ENCODE measurements at regions not wholly inside any gene's neighbourhood (a gene's known extent, or its start where the extent isn't known, plus 50 kb on each side); places are given as distances from the start of the nearest gene placed in this dataset.

- H3K4me1 ChIP-seq (ENCODE audit: control insufficient read depth in 3 of 3, insufficient read depth in 3 of 3, low read length in 3 of 3), result no peaks in the 10 kb centered on the region
- H3K27ac ChIP-seq (ENCODE audit: low read depth, low read length), result no peak overlapping the region
- H3K9me3 ChIP-seq (ENCODE audit: control insufficient read depth in 3 of 3, low read length in 3 of 3), result no peaks in the 10 kb centered on the region
- no peak overlapping the region for H3K9ac ChIP-seq (ENCODE audit: low read depth in 1 of 3, low read length in 3 of 3)
- H3K27me3 ChIP-seq (ENCODE audit: control insufficient read depth in 3 of 3, insufficient read depth in 3 of 3, low read length in 3 of 3), result no peaks in the 10 kb centered on the region
- no peak overlapping the region for H3K4me3 ChIP-seq (ENCODE audit: low read length in 3 of 3)
- no peaks in the 10 kb centered on the region for H3K36me3 ChIP-seq (ENCODE audit: control insufficient read depth in 3 of 3, insufficient read depth in 3 of 3, low read length in 3 of 3)
Observed at GRCh38 chr13:55792544-55793193, 1348.0 kb upstream of the PRR20A start.

GRCh38 chr13:55815458-55816033 lies 1325.2 kb upstream of the PRR20A start:
- Histone ChIP-seq H3K27me3 (ENCODE audit: control insufficient read depth in 3 of 3, insufficient read depth in 3 of 3, low read length in 3 of 3) (no peaks in the 10 kb centered on the region), H3K9me3 (ENCODE audit: control insufficient read depth in 3 of 3, low read length in 3 of 3) (no peaks in the 10 kb centered on the region), H3K4me1 (ENCODE audit: control insufficient read depth in 3 of 3, insufficient read depth in 3 of 3, low read length in 3 of 3) (no peaks in the 10 kb centered on the region), H3K27ac (ENCODE audit: low read depth, low read length) (no peak overlapping the region), H3K36me3 (ENCODE audit: control insufficient read depth in 3 of 3, insufficient read depth in 3 of 3, low read length in 3 of 3) (no peaks in the 10 kb centered on the region), H3K9ac (ENCODE audit: low read depth in 1 of 3, low read length in 3 of 3) (no peak overlapping the region), H3K4me3 (ENCODE audit: low read length in 3 of 3) (no peak overlapping the region)

- Histone ChIP-seq H3K9me3 (ENCODE audit: control insufficient read depth in 3 of 3, low read length in 3 of 3) (no peaks in the 10 kb centered on the region), H3K9ac (ENCODE audit: low read depth in 1 of 3, low read length in 3 of 3) (no peak overlapping the region), H3K27ac (ENCODE audit: low read depth, low read length) (no peak overlapping the region), H3K36me3 (ENCODE audit: control insufficient read depth in 3 of 3, insufficient read depth in 3 of 3, low read length in 3 of 3) (no peaks in the 10 kb centered on the region), H3K4me1 (ENCODE audit: control insufficient read depth in 3 of 3, insufficient read depth in 3 of 3, low read length in 3 of 3) (no peaks in the 10 kb centered on the region), H3K27me3 (ENCODE audit: control insufficient read depth in 3 of 3, insufficient read depth in 3 of 3, low read length in 3 of 3) (no peaks in the 10 kb centered on the region), H3K4me3 (ENCODE audit: low read length in 3 of 3) (no peak overlapping the region)
Observed at GRCh38 chr13:55816976-55817601, 1323.6 kb upstream of the PRR20A start.

DNA sequence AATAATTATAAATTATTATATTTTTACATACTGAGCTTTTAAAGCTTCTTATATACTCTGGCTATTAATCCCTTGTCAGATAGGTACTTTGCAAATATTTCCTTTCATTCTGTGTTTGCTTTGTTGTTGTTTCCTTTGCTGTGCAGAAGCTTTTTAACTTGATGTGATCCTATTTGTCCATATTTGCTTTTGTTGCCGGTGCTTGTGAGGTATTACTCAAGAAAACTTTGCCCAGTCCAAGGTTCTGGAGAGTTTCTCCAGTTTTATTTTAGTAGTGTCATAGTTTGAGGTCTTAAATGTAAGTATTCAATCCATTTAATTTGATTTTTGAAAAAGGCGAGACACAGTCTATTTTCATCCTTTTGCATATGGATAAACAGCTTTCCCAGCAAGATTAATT lies 1319.9 kb upstream of the PRR20A start:
- no peaks in the 10 kb centered on the region for H3K36me3 ChIP-seq (ENCODE audit: control insufficient read depth in 3 of 3, insufficient read depth in 3 of 3, low read length in 3 of 3)
- H3K4me1 ChIP-seq (ENCODE audit: control insufficient read depth in 3 of 3, insufficient read depth in 3 of 3, low read length in 3 of 3), result no peaks in the 10 kb centered on the region
- no peak overlapping the region for H3K4me3 ChIP-seq (ENCODE audit: low read length in 3 of 3)
- no peaks in the 10 kb centered on the region for H3K27me3 ChIP-seq (ENCODE audit: control insufficient read depth in 3 of 3, insufficient read depth in 3 of 3, low read length in 3 of 3)
- H3K27ac ChIP-seq (ENCODE audit: low read depth, low read length), result no peak overlapping the region
- H3K9me3 ChIP-seq (ENCODE audit: control insufficient read depth in 3 of 3, low read length in 3 of 3), result no peaks in the 10 kb centered on the region
- no peak overlapping the region for H3K9ac ChIP-seq (ENCODE audit: low read depth in 1 of 3, low read length in 3 of 3)

GRCh38 chr13:55869648-55870047 lies 1271.1 kb upstream of the PRR20A start:
- peaks cover 0 to 8% (median 7%) of the 10 kb centered on the region in 3 donors for H3K9me3 ChIP-seq (ENCODE audit: control insufficient read depth in 3 of 3, low read length in 3 of 3)
- no peaks in the 10 kb centered on the region for H3K36me3 ChIP-seq (ENCODE audit: control insufficient read depth in 3 of 3, insufficient read depth in 3 of 3, low read length in 3 of 3)
- H3K27ac ChIP-seq (ENCODE audit: low read depth, low read length), result no peak overlapping the region
- no peaks in the 10 kb centered on the region for H3K27me3 ChIP-seq (ENCODE audit: control insufficient read depth in 3 of 3, insufficient read depth in 3 of 3, low read length in 3 of 3)
- H3K9ac ChIP-seq (ENCODE audit: low read depth in 1 of 3, low read length in 3 of 3), result no peak overlapping the region
- no peak overlapping the region for H3K4me3 ChIP-seq (ENCODE audit: low read length in 3 of 3)
- H3K4me1 ChIP-seq (ENCODE audit: control insufficient read depth in 3 of 3, insufficient read depth in 3 of 3, low read length in 3 of 3), result no peaks in the 10 kb centered on the region

DNA sequence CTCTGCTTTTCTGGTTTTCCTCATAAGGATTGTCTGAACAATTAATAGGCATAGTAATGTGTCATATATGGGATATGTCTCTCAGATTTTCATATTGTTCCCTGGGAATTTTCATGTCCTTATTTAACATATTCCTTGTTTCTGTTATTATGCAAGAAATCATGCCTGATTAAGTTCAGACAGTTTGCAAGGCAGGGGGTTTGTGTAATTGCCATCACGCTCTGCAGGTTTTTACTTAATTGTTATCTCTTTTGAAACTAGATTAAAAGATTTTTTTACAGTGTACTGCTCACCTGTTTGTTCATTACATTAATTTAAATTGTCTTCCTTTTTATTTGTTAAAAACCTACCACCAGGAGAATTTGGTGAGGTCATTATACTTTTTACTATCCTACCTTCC lies 1253.2 kb upstream of the PRR20A start:
- no peaks in the 10 kb centered on the region for H3K27me3 ChIP-seq (ENCODE audit: control insufficient read depth in 3 of 3, insufficient read depth in 3 of 3, low read length in 3 of 3)
- H3K9me3 ChIP-seq (ENCODE audit: control insufficient read depth in 3 of 3, low read length in 3 of 3), result no peaks in the 10 kb centered on the region
- no peak overlapping the region for H3K27ac ChIP-seq (ENCODE audit: low read depth, low read length)
- H3K36me3 ChIP-seq (ENCODE audit: control insufficient read depth in 3 of 3, insufficient read depth in 3 of 3, low read length in 3 of 3), result no peaks in the 10 kb centered on the region
- H3K4me3 ChIP-seq (ENCODE audit: low read length in 3 of 3), result no peak overlapping the region
- no peaks in the 10 kb centered on the region for H3K4me1 ChIP-seq (ENCODE audit: control insufficient read depth in 3 of 3, insufficient read depth in 3 of 3, low read length in 3 of 3)
- no peak overlapping the region for H3K9ac ChIP-seq (ENCODE audit: low read depth in 1 of 3, low read length in 3 of 3)

GRCh38 chr13:55893540-55893939 lies 1247.2 kb upstream of the PRR20A start:
- no peak overlapping the region for H3K27ac ChIP-seq (ENCODE audit: low read depth, low read length)
- H3K4me1 ChIP-seq (ENCODE audit: control insufficient read depth in 3 of 3, insufficient read depth in 3 of 3, low read length in 3 of 3), result no peaks in the 10 kb centered on the region
- no peak overlapping the region for H3K4me3 ChIP-seq (ENCODE audit: low read length in 3 of 3)
- no peaks in the 10 kb centered on the region for H3K36me3 ChIP-seq (ENCODE audit: control insufficient read depth in 3 of 3, insufficient read depth in 3 of 3, low read length in 3 of 3)
- H3K9me3 ChIP-seq (ENCODE audit: control insufficient read depth in 3 of 3, low read length in 3 of 3), result no peaks in the 10 kb centered on the region
- H3K9ac ChIP-seq (ENCODE audit: low read depth in 1 of 3, low read length in 3 of 3), result no peak overlapping the region
- no peaks in the 10 kb centered on the region for H3K27me3 ChIP-seq (ENCODE audit: control insufficient read depth in 3 of 3, insufficient read depth in 3 of 3, low read length in 3 of 3)

DNA sequence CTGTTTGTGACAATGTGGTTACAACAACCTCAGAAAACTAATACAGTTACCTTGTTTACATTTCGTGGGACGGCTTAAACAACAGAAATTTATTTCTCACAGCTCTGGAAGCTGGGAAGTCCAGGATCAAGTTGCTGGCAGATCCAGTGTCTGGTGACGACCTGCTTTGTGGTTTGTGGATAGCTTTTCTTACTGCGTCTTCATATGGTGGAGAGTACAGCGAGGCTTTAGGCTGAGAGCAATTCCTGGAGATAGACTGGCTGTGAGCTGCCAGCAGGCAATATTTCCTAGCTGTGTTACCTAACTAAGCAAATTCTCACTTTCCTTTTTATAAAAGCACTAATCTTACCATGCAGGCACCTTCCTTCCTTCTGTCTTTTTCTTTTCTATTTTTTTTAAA lies 1203.5 kb upstream of the PRR20A start:
- no peaks in the 10 kb centered on the region for H3K9me3 ChIP-seq (ENCODE audit: control insufficient read depth in 3 of 3, low read length in 3 of 3)
- H3K27ac ChIP-seq (ENCODE audit: low read depth, low read length), result no peak overlapping the region
- H3K27me3 ChIP-seq (ENCODE audit: control insufficient read depth in 3 of 3, insufficient read depth in 3 of 3, low read length in 3 of 3), result no peaks in the 10 kb centered on the region
- no peak overlapping the region for H3K4me3 ChIP-seq (ENCODE audit: low read length in 3 of 3)
- no peaks in the 10 kb centered on the region for H3K36me3 ChIP-seq (ENCODE audit: control insufficient read depth in 3 of 3, insufficient read depth in 3 of 3, low read length in 3 of 3)
- H3K9ac ChIP-seq (ENCODE audit: low read depth in 1 of 3, low read length in 3 of 3), result no peak overlapping the region
- no peaks in the 10 kb centered on the region for H3K4me1 ChIP-seq (ENCODE audit: control insufficient read depth in 3 of 3, insufficient read depth in 3 of 3, low read length in 3 of 3)

DNA sequence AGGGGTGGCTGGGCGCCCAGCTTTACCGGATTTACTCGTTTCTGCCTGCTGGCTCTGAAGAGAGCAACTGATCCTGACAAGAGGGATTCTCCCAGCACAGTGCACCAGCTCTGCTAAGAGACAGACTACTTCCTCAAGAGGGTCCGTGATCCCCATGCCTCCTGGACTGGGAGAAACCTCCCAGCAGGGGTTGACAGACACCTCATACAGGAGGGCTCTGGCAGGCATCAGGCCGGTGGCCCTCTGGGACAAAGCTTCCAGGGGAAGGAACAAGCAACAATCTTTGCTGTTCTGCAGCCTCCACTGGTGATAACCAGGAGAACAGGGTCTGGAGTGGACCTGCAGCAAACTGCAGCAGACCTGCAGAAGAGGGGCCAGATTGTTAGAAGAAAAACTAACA lies 1192.5 kb upstream of the PRR20A start:
- no peak overlapping the region for H3K27ac ChIP-seq (ENCODE audit: low read depth, low read length)
- no peak overlapping the region for H3K4me3 ChIP-seq (ENCODE audit: low read length in 3 of 3)
- no peaks in the 10 kb centered on the region for H3K27me3 ChIP-seq (ENCODE audit: control insufficient read depth in 3 of 3, insufficient read depth in 3 of 3, low read length in 3 of 3)
- H3K4me1 ChIP-seq (ENCODE audit: control insufficient read depth in 3 of 3, insufficient read depth in 3 of 3, low read length in 3 of 3), result no peaks in the 10 kb centered on the region
- H3K9me3 ChIP-seq (ENCODE audit: control insufficient read depth in 3 of 3, low read length in 3 of 3), result no peaks in the 10 kb centered on the region
- no peak overlapping the region for H3K9ac ChIP-seq (ENCODE audit: low read depth in 1 of 3, low read length in 3 of 3)
- no peaks in the 10 kb centered on the region for H3K36me3 ChIP-seq (ENCODE audit: control insufficient read depth in 3 of 3, insufficient read depth in 3 of 3, low read length in 3 of 3)

GRCh38 chr13:55963934-55964333 lies 1176.8 kb upstream of the PRR20A start:
- Histone ChIP-seq H3K4me3 (ENCODE audit: low read length in 3 of 3) (no peak overlapping the region), H3K36me3 (ENCODE audit: control insufficient read depth in 3 of 3, insufficient read depth in 3 of 3, low read length in 3 of 3) (no peaks in the 10 kb centered on the region), H3K9ac (ENCODE audit: low read depth in 1 of 3, low read length in 3 of 3) (no peak overlapping the region), H3K27me3 (ENCODE audit: control insufficient read depth in 3 of 3, insufficient read depth in 3 of 3, low read length in 3 of 3) (no peaks in the 10 kb centered on the region), H3K4me1 (ENCODE audit: control insufficient read depth in 3 of 3, insufficient read depth in 3 of 3, low read length in 3 of 3) (no peaks in the 10 kb centered on the region), H3K27ac (ENCODE audit: low read depth, low read length) (no peak overlapping the region), H3K9me3 (ENCODE audit: control insufficient read depth in 3 of 3, low read length in 3 of 3) (peaks cover 0 to 2% (median 0%) of the 10 kb centered on the region in 3 donors)

Measured in skeletal muscle tissue (tissue), 3 donors.